Spleen (tissue), 11 donors: ENCODE measurements at regions not wholly inside any gene's neighbourhood (a gene's known extent, or its start where the extent isn't known, plus 50 kb on each side); places are given as distances from the start of the nearest gene placed in this dataset.

Experiments
- DNase-seq: peaks from one replicate; pipeline ENCODE4 v3.0.0-alpha.2; 2020
- H3K27ac ChIP-seq, 8 donors: fragments of 200-600 bp; sonication (generic) in 7 of 8; 1 replicate in 4 of 8; 2 replicates in 4 of 8; pipeline versions ENCODE4 v1.5.0 to v1.8.0; 2016 to 2021; ENCODE audit warnings: inconsistent platforms in 4 of 8, mild to moderate bottlenecking in 4 of 8, moderate library complexity in 1 of 8
- H3K27me3 ChIP-seq, 7 donors: fragments of 200-600 bp; sonication (generic) in 6 of 7; replicated peaks in 1 of 7; 1 replicate in 4 of 7; 2 replicates in 3 of 7; pipeline versions ENCODE4 v1.5.0 to v1.8.0; 2016 to 2021; ENCODE audit warnings: inconsistent platforms in 3 of 7, mild to moderate bottlenecking in 1 of 7
- H3K36me3 ChIP-seq, 6 donors: fragments of 200-600 bp; sonication (generic) in 5 of 6; 1 replicate in 4 of 6; 2 replicates in 2 of 6; pipeline versions ENCODE4 v1.5.0 to v1.8.0; 2016 to 2021; ENCODE audit warnings: inconsistent platforms in 2 of 6
- H3K4me1 ChIP-seq, 6 donors: fragments of 200-600 bp; sonication (generic) in 5 of 6; 1 replicate in 3 of 6; 2 replicates in 3 of 6; pipeline versions ENCODE4 v1.5.0 to v1.8.0; 2016 to 2021; ENCODE audit warnings: inconsistent platforms in 3 of 6
- H3K4me3 ChIP-seq, 8 donors: fragments of 200-600 bp; sonication (generic) in 7 of 8; 1 replicate in 4 of 8; 2 replicates in 4 of 8; pipeline versions ENCODE4 v1.5.0 to v1.8.0; 2016 to 2021; ENCODE audit warnings: inconsistent platforms in 4 of 8, mild to moderate bottlenecking in 4 of 8, moderate library complexity in 2 of 8
- H3K9me3 ChIP-seq, 8 donors: fragments of 200-600 bp; sonication (generic) in 7 of 8; 1 replicate in 4 of 8; 2 replicates in 4 of 8; pipeline versions ENCODE4 v1.5.0 to v1.8.0; 2016 to 2021; ENCODE audit warnings: inconsistent platforms in 4 of 8
- POLR2A ChIP-seq, 3 donors: fragments of 450-650 bp; IDR thresholded peaks; one replicate each; pipeline ENCODE4 v1.5.1; 2017; ENCODE audit warnings: antibody characterized with exemption in 3 of 3, mild to moderate bottlenecking in 1 of 3
- POLR2AphosphoS5 ChIP-seq, 3 donors: sonication (generic); formaldehyde crosslinking; IDR thresholded peaks; one replicate each; pipeline ENCODE4 v1.5.1; 2017; ENCODE audit warnings: antibody characterized with exemption in 3 of 3
- WGBS, 5 donors: extraction: QIAGEN DNeasy Blood & Tissue Kit in 3 of 5; methylation state at CpG; one replicate each; pipeline versions ENCODE4 v1.1.5 to v1.1.7; 2013 to 2018; 5-methylcytosine and 5-hydroxymethylcytosine counted together
- intact Hi-C: fragments of 100-400 bp; cut with DNase I; formaldehyde crosslinking; loops from one replicate; pipeline ENCODE4 v1.15.0; 2023; ENCODE audit warnings: low total_unique reads
- TF ChIP-seq, protein P1 (sequence below), 11 experiments: fragments of 200-600 bp in 7 of 11; fragments of 450-650 bp in 4 of 11; sonication (generic) in 4 of 11; IDR thresholded peaks in 8 of 11; conservative IDR thresholded peaks in 3 of 11; 1 replicate in 7 of 11; 2 replicates in 4 of 11; pipeline versions ENCODE4 v1.4.0 to v1.8.0; 2016 to 2021; ENCODE audit warnings: antibody characterized with exemption in 11 of 11, inconsistent platforms in 4 of 11, mild to moderate bottlenecking in 1 of 11
- donor health status: healthy with polysubstance abuse.
- donor health status: DM: no; HTN: no; CAD: no; lungs with moderate emphysema.
- donor health status: DM: no; HTN: no; CAD: no.
- donor health status: Bipolar disorder and iron deficiency.
- donor health status: healthy.
- donor health status: DM: no; HTN: no; CAD: no.
- donor health status: DM: yes; HTN: yes; CAD: no.

DNA sequence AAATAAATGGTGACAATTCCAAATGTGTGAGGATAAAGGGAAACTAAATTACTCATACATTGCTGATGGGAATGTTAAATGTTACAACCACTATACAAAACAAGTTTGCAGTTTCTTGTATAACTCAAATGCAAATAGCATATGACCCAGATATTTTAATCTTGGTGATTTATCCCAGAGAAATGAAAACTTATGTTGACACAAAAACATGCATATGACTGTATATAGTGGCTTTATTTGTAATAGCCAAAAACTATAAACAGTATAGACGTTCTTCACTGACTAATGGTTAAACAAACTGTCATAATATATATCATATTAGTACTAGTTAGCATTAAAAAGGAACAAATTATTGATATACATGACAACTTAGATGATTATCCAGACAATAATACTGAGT, 619.2 kb downstream of the PDHA2 start:
- TF ChIP-seq POLR2A (IDR thresholded peaks at IDR 0.05) (no peak), POLR2AphosphoS5 (IDR thresholded peaks at IDR 0.05) (no peak)
- TF ChIP-seq, protein P1, sequence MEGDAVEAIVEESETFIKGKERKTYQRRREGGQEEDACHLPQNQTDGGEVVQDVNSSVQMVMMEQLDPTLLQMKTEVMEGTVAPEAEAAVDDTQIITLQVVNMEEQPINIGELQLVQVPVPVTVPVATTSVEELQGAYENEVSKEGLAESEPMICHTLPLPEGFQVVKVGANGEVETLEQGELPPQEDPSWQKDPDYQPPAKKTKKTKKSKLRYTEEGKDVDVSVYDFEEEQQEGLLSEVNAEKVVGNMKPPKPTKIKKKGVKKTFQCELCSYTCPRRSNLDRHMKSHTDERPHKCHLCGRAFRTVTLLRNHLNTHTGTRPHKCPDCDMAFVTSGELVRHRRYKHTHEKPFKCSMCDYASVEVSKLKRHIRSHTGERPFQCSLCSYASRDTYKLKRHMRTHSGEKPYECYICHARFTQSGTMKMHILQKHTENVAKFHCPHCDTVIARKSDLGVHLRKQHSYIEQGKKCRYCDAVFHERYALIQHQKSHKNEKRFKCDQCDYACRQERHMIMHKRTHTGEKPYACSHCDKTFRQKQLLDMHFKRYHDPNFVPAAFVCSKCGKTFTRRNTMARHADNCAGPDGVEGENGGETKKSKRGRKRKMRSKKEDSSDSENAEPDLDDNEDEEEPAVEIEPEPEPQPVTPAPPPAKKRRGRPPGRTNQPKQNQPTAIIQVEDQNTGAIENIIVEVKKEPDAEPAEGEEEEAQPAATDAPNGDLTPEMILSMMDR (IDR thresholded peaks at IDR 0.05 in 8 of 11, conservative IDR thresholded peaks at IDR 0.05 in 3 of 11) = no peak
- no peaks in the 10 kb centered on the region for H3K36me3 ChIP-seq
- intact Hi-C loops = no loop called here
- no peak for DNase-seq
- H3K27me3 ChIP-seq = no peaks in the 10 kb centered on the region
- 57 to 82% (median 66%) methylated on average over 1 of the region's 1 CpG for WGBS, 5 donors
- no peaks in the 10 kb centered on the region for H3K4me1 ChIP-seq
- no peak overlapping the region for H3K27ac ChIP-seq
- no peak overlapping the region for H3K4me3 ChIP-seq
- peaks cover 0 to 17% (median 4%) of the 10 kb centered on the region in 8 donors for H3K9me3 ChIP-seq

- H3K27me3 ChIP-seq = no peaks in the 10 kb centered on the region
- no peak overlapping the region for H3K4me3 ChIP-seq
- peaks cover 0 to 21% (median 6%) of the 10 kb centered on the region in 8 donors for H3K9me3 ChIP-seq
- intact Hi-C loops = no loop called here
- H3K27ac ChIP-seq = no peak overlapping the region
- H3K36me3 ChIP-seq = no peaks in the 10 kb centered on the region
- no peak for DNase-seq
- no peaks in the 10 kb centered on the region for H3K4me1 ChIP-seq
- 72 to 90% (median 77%) methylated on average over 2 of the region's 2 CpGs for WGBS, 5 donors
- TF ChIP-seq POLR2A (IDR thresholded peaks at IDR 0.05) = no peak
- TF ChIP-seq, protein P1 (IDR thresholded peaks at IDR 0.05 in 8 of 11, conservative IDR thresholded peaks at IDR 0.05 in 3 of 11) = no peak
Measured at GRCh38 chr4:96465834-96466233, 625.9 kb downstream of the PDHA2 start.

DNA sequence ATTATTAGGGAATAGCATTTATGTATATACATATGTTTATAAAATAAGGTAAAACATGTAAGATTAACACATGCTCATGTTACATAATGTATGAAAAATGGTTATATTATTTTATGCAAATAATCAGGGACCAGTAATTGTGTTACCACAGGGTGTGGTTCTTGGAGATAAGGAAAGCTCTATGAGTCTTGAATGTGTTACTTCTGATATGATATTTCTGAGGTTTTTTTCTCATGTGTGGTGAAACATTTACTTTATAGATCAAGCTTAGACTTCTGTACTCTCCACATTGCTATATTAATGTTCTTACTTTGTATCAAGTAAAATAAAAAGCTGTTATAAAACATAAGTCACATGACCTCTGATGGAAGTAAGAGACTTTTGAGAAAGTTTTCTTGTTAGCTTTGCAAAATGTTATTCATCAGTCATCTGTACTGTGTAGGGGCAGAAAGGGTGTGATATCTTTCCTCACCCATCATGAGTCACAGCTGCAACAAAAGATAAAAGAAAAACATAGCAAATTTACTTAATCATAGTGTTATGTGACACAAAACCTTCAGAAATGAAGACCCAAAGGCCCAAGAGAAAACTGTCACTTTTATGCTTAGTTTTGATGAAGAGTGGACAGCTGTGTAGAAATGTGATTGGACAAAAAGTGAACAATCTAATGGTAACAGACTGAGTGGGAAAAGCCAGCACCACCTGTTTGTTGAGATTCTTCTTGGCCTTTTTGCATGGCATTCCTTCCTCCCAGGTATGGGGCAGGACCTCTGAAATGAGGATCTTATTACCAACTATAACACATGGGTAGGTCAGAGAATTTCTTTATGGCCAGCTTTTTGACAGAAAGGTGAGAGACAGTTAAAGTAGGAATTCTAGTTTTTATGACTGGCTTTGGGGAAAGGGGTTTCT, 632.3 kb downstream of the PDHA2 start:
- Histone ChIP-seq H3K4me1 (no peaks in the 10 kb centered on the region), H3K4me3 (no peak overlapping the region), H3K36me3 (no peaks in the 10 kb centered on the region), H3K27me3 (no peaks in the 10 kb centered on the region), H3K27ac (no peak overlapping the region), H3K9me3 (peaks cover 0 to 23% (median 6%) of the 10 kb centered on the region in 8 donors)
- TF ChIP-seq POLR2A (IDR thresholded peaks at IDR 0.05) (no peak), POLR2AphosphoS5 (IDR thresholded peaks at IDR 0.05) (no peak)
- intact Hi-C loops = no loop called here
- no peak for DNase-seq

DNA sequence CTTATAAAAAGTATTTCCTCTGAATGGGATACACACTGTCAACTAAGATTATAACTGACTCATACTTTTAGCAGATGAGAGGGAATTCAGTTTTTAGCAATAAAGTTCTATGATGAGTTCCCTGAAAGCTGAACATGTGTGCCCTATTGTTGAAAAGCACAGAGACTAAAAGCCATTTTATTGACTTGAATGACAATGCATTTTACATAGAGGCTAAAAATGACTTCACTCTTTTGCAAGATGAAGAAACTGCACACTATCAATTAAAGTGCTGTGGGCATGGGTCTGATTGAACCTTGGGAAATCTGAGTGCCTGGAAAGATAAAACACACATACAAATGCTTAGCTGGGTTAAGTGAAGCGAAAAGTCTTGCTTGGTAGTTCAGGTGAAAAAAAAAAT, 633.4 kb downstream of the PDHA2 start:
- no peak overlapping the region for H3K4me3 ChIP-seq
- TF ChIP-seq POLR2AphosphoS5 (IDR thresholded peaks at IDR 0.05) = no peak
- TF ChIP-seq POLR2A (IDR thresholded peaks at IDR 0.05) = no peak
- TF ChIP-seq, protein P1 (IDR thresholded peaks at IDR 0.05 in 8 of 11, conservative IDR thresholded peaks at IDR 0.05 in 3 of 11) = no peak
- WGBS, 5 donors = 50 to 70% (median 60%) methylated on average over 1 of the region's 1 CpG
- H3K27ac ChIP-seq = no peak overlapping the region
- DNase-seq = no peak
- H3K9me3 ChIP-seq = peaks cover 0 to 27% (median 5%) of the 10 kb centered on the region in 8 donors
- no peaks in the 10 kb centered on the region for H3K27me3 ChIP-seq
- no peaks in the 10 kb centered on the region for H3K36me3 ChIP-seq
- H3K4me1 ChIP-seq = no peaks in the 10 kb centered on the region
- intact Hi-C loops = no loop called here
